Ovary (tissue), 7 donors: ENCODE measurements at regions not wholly inside any gene's neighbourhood (a gene's known extent, or its start where the extent isn't known, plus 50 kb on each side); places are given as distances from the start of the nearest gene placed in this dataset.

Experiments used
- DNase-seq, 5 donors: peaks; one replicate each; pipeline ENCODE4 v3.0.0-alpha.2; 2019 to 2020
- H3K27ac ChIP-seq, 2 donors: fragments of 200-600 bp; one replicate each; pipeline versions ENCODE4 v1.5.1 to v1.8.0; 2019 to 2022
- H3K27me3 ChIP-seq: fragments of 200-600 bp; one replicate; pipeline ENCODE4 v1.8.0; 2022
- H3K36me3 ChIP-seq: fragments of 200-600 bp; sonication (generic); one replicate; pipeline ENCODE4 v1.5.1; 2019
- H3K4me1 ChIP-seq: one replicate; pipeline ENCODE4 v1.8.1; 2013; ENCODE audit warnings: mild to moderate bottlenecking, moderate library complexity; ENCODE audit not compliant: insufficient read depth
- H3K4me3 ChIP-seq: fragments of 200-600 bp; sonication (generic); one replicate; pipeline ENCODE4 v1.5.1; 2017
- H3K9me3 ChIP-seq, 2 donors: fragments of 200-600 bp in 1 of 2; sonication (generic) in 1 of 2; one replicate each; pipeline versions ENCODE4 v1.5.1 to v1.8.1; 2013 to 2019; ENCODE audit warnings: mild to moderate bottlenecking in 1 of 2, moderate library complexity in 1 of 2
- EP300 ChIP-seq: sonication (generic); formaldehyde crosslinking; IDR thresholded peaks from one replicate; pipeline ENCODE4 v1.6.1; 2017; ENCODE audit warnings: antibody characterized with exemption
- POLR2A ChIP-seq: fragments of 450-650 bp; IDR thresholded peaks from one replicate; pipeline ENCODE4 v1.6.1; 2017; ENCODE audit warnings: antibody characterized with exemption, mild to moderate bottlenecking, moderate library complexity
- WGBS, 3 donors: extraction: QIAGEN DNeasy Blood & Tissue Kit in 1 of 3; methylation state at CpG; one replicate each; pipeline versions ENCODE4 v1.1.5 to v1.1.7; 2013 to 2017; 5-methylcytosine and 5-hydroxymethylcytosine counted together
- intact Hi-C, 4 donors: fragments of 100-400 bp; cut with DNase I; formaldehyde crosslinking; loops; one replicate each; pipeline versions ENCODE4 v1.11.0 to v1.15.1; 2022 to 2023
- TF ChIP-seq, protein P1 (sequence below), 3 donors: fragments of 450-650 bp in 2 of 3; fragments of 200-600 bp in 1 of 3; IDR thresholded peaks; one replicate each; pipeline versions ENCODE4 v1.5.1 to v1.8.0; 2016 to 2022; ENCODE audit warnings: antibody characterized with exemption in 3 of 3, mild to moderate bottlenecking in 1 of 3
- donor health status: DM: no; HTN: no; CAD: no; lungs with moderate emphysema.
- donor health status: DM: no; HTN: no; CAD: no.
- donor health status: Bipolar disorder and iron deficiency.
- donor health status: DM: no; HTN: no; CAD: no.
- donor health status: DM: yes; HTN: yes; CAD: no.

DNA sequence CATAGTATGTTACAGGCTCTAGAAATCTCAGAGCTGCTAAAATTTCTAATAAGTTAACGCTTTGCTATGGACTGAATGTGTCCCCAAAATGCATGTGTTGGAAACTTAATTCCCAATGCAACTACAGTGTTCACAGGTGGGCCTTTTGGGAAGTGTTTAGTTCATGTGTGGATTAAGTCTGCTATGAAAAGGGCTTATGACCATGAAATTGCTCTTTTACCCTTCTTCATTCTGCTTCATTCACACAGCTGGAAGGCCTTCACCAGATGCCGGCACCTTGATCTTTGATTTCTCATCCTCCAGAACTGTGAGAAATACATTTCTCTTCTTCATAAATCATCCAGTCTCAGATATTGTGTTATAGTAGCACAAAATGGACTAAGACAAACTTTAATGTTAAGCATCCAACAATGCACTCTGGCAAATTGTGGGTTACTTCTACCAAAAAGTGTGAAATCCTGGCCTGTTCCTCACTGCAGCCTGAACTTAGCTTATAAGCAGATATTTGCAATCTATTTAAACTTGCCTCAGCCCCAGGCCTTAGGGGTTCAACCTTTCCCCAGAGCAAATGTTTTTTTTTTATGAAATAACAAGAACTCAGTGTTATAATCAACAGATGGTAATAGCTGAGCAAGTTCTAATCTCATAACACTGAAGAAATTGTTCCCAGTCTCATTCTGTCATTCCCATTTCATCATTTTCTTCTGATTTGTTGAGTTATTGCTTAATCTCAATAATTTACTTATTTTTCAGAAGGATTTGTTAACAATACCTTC lies 523.6 kb downstream of the KIF20B start:
- no peak overlapping the region for H3K4me3 ChIP-seq
- H3K27ac ChIP-seq = no peak overlapping the region
- H3K9me3 ChIP-seq = no peaks in the 10 kb centered on the region
- no peak for TF ChIP-seq EP300
- TF ChIP-seq POLR2A = no peak
- TF ChIP-seq, protein P1, sequence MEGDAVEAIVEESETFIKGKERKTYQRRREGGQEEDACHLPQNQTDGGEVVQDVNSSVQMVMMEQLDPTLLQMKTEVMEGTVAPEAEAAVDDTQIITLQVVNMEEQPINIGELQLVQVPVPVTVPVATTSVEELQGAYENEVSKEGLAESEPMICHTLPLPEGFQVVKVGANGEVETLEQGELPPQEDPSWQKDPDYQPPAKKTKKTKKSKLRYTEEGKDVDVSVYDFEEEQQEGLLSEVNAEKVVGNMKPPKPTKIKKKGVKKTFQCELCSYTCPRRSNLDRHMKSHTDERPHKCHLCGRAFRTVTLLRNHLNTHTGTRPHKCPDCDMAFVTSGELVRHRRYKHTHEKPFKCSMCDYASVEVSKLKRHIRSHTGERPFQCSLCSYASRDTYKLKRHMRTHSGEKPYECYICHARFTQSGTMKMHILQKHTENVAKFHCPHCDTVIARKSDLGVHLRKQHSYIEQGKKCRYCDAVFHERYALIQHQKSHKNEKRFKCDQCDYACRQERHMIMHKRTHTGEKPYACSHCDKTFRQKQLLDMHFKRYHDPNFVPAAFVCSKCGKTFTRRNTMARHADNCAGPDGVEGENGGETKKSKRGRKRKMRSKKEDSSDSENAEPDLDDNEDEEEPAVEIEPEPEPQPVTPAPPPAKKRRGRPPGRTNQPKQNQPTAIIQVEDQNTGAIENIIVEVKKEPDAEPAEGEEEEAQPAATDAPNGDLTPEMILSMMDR (IDR thresholded peaks at IDR 0.05) = no peak
- intact Hi-C loops = no loop called here
- 79 to 83% (median 80%) methylated on average over 2 of the region's 2 CpGs for WGBS, 3 donors
- H3K27me3 ChIP-seq = no peaks in the 10 kb centered on the region
- H3K36me3 ChIP-seq = no peaks in the 10 kb centered on the region
- no peak for DNase-seq
- no peaks in the 10 kb centered on the region for H3K4me1 ChIP-seq

DNA sequence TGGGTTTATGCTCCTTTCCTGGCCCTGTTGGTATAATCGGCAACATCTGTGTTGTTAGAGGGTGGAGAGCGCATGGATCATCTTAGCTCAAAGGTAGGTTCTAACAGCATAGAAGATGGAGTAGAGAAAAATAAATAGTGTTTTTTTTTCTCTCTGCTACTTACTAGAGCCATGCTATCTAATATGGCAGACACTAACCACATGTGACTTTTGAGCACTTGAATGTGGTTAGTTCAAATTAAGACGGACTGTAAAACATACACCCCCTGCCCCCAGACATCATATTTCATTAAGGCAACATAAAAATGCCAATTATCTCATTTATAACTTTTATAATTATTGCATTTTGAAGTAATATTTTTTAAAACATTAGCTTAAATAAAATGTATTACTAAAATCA lies 525.1 kb downstream of the KIF20B start:
- DNase-seq = no peak
- H3K36me3 ChIP-seq = no peaks in the 10 kb centered on the region
- H3K9me3 ChIP-seq = no peaks in the 10 kb centered on the region
- WGBS, 3 donors = 71 to 80% (median 74%) methylated on average over 3 of the region's 3 CpGs
- H3K4me3 ChIP-seq = no peak overlapping the region
- H3K27ac ChIP-seq = no peak overlapping the region
- TF ChIP-seq EP300 (no peak), POLR2A (no peak)
- TF ChIP-seq, protein P1 (IDR thresholded peaks at IDR 0.05) = no peak
- no peaks in the 10 kb centered on the region for H3K27me3 ChIP-seq
- H3K4me1 ChIP-seq = no peaks in the 10 kb centered on the region
- intact Hi-C loops = no loop called here

DNA sequence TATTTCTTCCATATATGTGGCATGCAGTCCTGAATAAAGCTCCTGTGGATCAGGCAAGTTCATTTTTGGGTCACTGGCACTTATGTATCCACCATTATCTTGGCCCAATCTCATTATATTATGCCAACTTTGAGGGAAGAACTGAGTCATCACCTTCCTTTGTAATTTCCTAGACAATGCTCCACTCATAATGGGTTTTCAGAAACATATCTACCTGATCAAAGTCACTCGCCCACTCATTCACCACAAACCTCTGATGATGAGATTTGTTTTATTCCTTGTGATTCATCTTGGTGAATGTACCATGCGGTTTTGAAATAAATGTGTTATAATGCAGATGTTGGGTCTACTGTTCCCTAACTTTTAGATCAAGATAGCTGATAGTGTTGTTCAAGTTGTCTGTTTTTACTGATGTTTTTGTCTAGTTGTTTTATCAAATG lies 525.8 kb downstream of the KIF20B start:
- Histone ChIP-seq H3K27me3 (no peaks in the 10 kb centered on the region), H3K4me3 (no peak overlapping the region), H3K36me3 (no peaks in the 10 kb centered on the region), H3K4me1 (no peaks in the 10 kb centered on the region), H3K27ac (no peak overlapping the region), H3K9me3 (no peaks in the 10 kb centered on the region)
- intact Hi-C loops = no loop called here
- WGBS, 3 donors = 67 to 74% (median 71%) methylated on average over 2 of the region's 2 CpGs
- no peak for DNase-seq
- TF ChIP-seq EP300 (no peak), POLR2A (no peak)
- TF ChIP-seq, protein P1 (IDR thresholded peaks at IDR 0.05) = no peak

DNA sequence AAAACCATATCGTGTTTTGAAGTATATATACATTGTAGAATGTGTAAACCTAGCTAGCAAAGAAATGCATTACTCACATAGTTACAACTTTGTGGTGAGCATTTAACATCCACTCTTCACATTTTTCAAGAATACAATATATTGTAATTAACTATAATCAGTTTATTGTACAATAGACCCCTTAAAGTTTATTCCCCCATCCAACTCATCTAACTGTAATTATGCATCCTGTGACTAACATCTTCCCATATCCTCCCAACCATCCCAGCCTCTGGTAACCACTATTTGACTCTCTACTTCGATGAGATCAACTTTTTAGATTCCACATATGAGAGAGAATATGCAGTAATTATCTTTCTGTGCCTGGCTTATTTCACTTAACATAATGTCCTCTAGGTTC lies 526.4 kb downstream of the KIF20B start:
- H3K4me3 ChIP-seq = no peak overlapping the region
- H3K36me3 ChIP-seq = no peaks in the 10 kb centered on the region
- 68 to 82% (median 75%) methylated on average over 2 of the region's 2 CpGs for WGBS, 3 donors
- no peaks in the 10 kb centered on the region for H3K27me3 ChIP-seq
- H3K9me3 ChIP-seq = no peaks in the 10 kb centered on the region
- DNase-seq = no peak
- no peak overlapping the region for H3K27ac ChIP-seq
- H3K4me1 ChIP-seq = no peaks in the 10 kb centered on the region
- TF ChIP-seq POLR2A (no peak), EP300 (no peak)
- TF ChIP-seq, protein P1 (IDR thresholded peaks at IDR 0.05) = no peak
- intact Hi-C loops = no loop called here
